Esophagus muscularis mucosa (tissue), 3 donors: ENCODE measurements at regions not wholly inside any gene's neighbourhood (a gene's known extent, or its start where the extent isn't known, plus 50 kb on each side); places are given as distances from the start of the nearest gene placed in this dataset.

Experiments used
- POLR2A ChIP-seq: fragments of 450-650 bp; IDR thresholded peaks from one replicate; pipeline ENCODE4 v1.6.1; 2017; ENCODE audit warnings: antibody characterized with exemption, moderate library complexity, mild to moderate bottlenecking, low read depth
- POLR2AphosphoS5 ChIP-seq, 2 donors: sonication (generic); formaldehyde crosslinking; IDR thresholded peaks; one replicate each; pipeline ENCODE4 v1.6.1; 2017; ENCODE audit warnings: antibody characterized with exemption in 2 of 2
- TF ChIP-seq, protein P1 (sequence below), 3 experiments: fragments of 200-600 bp in 2 of 3; fragments of 450-650 bp in 1 of 3; sonication (generic) in 2 of 3; IDR thresholded peaks; one replicate each; pipeline ENCODE4 v1.5.1; 2017 to 2019; ENCODE audit warnings: antibody characterized with exemption in 3 of 3, mild to moderate bottlenecking in 2 of 3, moderate library complexity in 1 of 3

GRCh38 chr15:29998033-29998432 lies 84.7 kb upstream of the GOLGA8J start:
- TF ChIP-seq POLR2AphosphoS5 (IDR thresholded peaks at IDR 0.05) (no peak), POLR2A (no peak)
- TF ChIP-seq, protein P1, sequence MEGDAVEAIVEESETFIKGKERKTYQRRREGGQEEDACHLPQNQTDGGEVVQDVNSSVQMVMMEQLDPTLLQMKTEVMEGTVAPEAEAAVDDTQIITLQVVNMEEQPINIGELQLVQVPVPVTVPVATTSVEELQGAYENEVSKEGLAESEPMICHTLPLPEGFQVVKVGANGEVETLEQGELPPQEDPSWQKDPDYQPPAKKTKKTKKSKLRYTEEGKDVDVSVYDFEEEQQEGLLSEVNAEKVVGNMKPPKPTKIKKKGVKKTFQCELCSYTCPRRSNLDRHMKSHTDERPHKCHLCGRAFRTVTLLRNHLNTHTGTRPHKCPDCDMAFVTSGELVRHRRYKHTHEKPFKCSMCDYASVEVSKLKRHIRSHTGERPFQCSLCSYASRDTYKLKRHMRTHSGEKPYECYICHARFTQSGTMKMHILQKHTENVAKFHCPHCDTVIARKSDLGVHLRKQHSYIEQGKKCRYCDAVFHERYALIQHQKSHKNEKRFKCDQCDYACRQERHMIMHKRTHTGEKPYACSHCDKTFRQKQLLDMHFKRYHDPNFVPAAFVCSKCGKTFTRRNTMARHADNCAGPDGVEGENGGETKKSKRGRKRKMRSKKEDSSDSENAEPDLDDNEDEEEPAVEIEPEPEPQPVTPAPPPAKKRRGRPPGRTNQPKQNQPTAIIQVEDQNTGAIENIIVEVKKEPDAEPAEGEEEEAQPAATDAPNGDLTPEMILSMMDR (IDR thresholded peaks at IDR 0.05) = no peak
